Transverse colon (tissue), 4 donors: ENCODE measurements at regions not wholly inside any gene's neighbourhood (a gene's known extent, or its start where the extent isn't known, plus 50 kb on each side); places are given as distances from the start of the nearest gene placed in this dataset.
"Not testable (repeated sequence)": the region's sequence is repeated elsewhere in the genome, so short reads cannot be mapped to it uniquely, and the experiment has no call there.

Source experiments
- DNase-seq: peaks from one replicate; pipeline ENCODE4 v3.0.0-alpha.2; 2019
- H3K27ac ChIP-seq, 4 donors: fragments of 200-600 bp; sonication (generic); 2 replicates each; pipeline ENCODE4 v1.5.1; 2016 to 2018; ENCODE audit warnings: inconsistent platforms in 4 of 4
- H3K27me3 ChIP-seq: fragments of 200-600 bp; sonication (generic); 2 replicates; pipeline ENCODE4 v1.5.1; 2017; ENCODE audit warnings: inconsistent platforms
- H3K36me3 ChIP-seq, 4 donors: fragments of 200-600 bp; sonication (generic); 2 replicates each; pipeline ENCODE4 v1.5.1; 2017 to 2019; ENCODE audit warnings: inconsistent platforms in 4 of 4
- H3K4me1 ChIP-seq, 4 donors: fragments of 200-600 bp; sonication (generic); 2 replicates each; pipeline ENCODE4 v1.5.1; 2017 to 2020; ENCODE audit warnings: inconsistent platforms in 4 of 4
- H3K4me3 ChIP-seq, 4 donors: fragments of 200-600 bp; sonication (generic); 1 replicate in 1 of 4; 2 replicates in 3 of 4; pipeline versions ENCODE4 v1.5.1 to v1.6.1; 2017 to 2019; ENCODE audit warnings: inconsistent platforms in 4 of 4
- H3K9me3 ChIP-seq, 2 donors: fragments of 200-600 bp; sonication (generic); 2 replicates each; pipeline ENCODE4 v1.5.1; 2017 to 2019; ENCODE audit warnings: inconsistent platforms in 2 of 2
- EP300 ChIP-seq: sonication (generic); formaldehyde crosslinking; IDR thresholded peaks from one replicate; pipeline ENCODE4 v1.6.1; 2017; ENCODE audit warnings: antibody characterized with exemption, low read depth
- POLR2A ChIP-seq: fragments of 450-650 bp; IDR thresholded peaks from one replicate; pipeline ENCODE4 v1.6.1; 2016; ENCODE audit warnings: antibody characterized with exemption, mild to moderate bottlenecking, moderate library complexity
- POLR2AphosphoS5 ChIP-seq, 3 donors: sonication (generic); formaldehyde crosslinking; IDR thresholded peaks; one replicate each; pipeline ENCODE4 v1.6.1; 2016; ENCODE audit warnings: antibody characterized with exemption in 3 of 3
- WGBS, 2 donors: methylation state at CpG; one replicate each; pipeline ENCODE4 v1.1.5; 2018; ENCODE audit warnings: low coverage in 1 of 2; 5-methylcytosine and 5-hydroxymethylcytosine counted together
- in situ Hi-C, 4 donors: fragments of 200-750 bp; cut with MboI; loops; one replicate each; pipeline versions ENCODE4 v1.15.0 to v1.15.1; 2017; ENCODE audit warnings: low sequenced_read_pairs in 3 of 4, low pct_ligation_motif_present in 1 of 4, low pct_unique_long_range_greater_than_20kb in 1 of 4
- intact Hi-C: fragments of 100-400 bp; cut with DNase I; formaldehyde crosslinking; loops from one replicate; pipeline ENCODE4 v1.15.1; 2023; ENCODE audit warnings: low total_unique reads
- TF ChIP-seq, protein P1 (sequence below), 5 experiments: fragments of 200-600 bp in 3 of 5; fragments of 450-650 bp in 2 of 5; sonication (generic) in 3 of 5; IDR thresholded peaks; 1 replicate in 2 of 5; 2 replicates in 3 of 5; pipeline ENCODE4 v1.5.1; 2016 to 2017; ENCODE audit warnings: antibody characterized with exemption in 5 of 5, inconsistent platforms in 3 of 5, mild to moderate bottlenecking in 2 of 5, moderate library complexity in 1 of 5

GRCh38 chr3:48101301-48101650 is 85.1 kb upstream of the MAP4 start:
- in situ Hi-C loops, H3K9me3 ChIP-seq, H3K36me3 ChIP-seq, intact Hi-C loops, H3K4me1 ChIP-seq, H3K4me3 ChIP-seq, H3K27ac ChIP-seq, H3K27me3 ChIP-seq, DNase-seq: not testable (repeated sequence)
- WGBS, 2 donors, result 96% methylated on average over 2 of the region's 2 CpGs; no CpG with 5 or more reads in 1 of the 2 donors

DNA sequence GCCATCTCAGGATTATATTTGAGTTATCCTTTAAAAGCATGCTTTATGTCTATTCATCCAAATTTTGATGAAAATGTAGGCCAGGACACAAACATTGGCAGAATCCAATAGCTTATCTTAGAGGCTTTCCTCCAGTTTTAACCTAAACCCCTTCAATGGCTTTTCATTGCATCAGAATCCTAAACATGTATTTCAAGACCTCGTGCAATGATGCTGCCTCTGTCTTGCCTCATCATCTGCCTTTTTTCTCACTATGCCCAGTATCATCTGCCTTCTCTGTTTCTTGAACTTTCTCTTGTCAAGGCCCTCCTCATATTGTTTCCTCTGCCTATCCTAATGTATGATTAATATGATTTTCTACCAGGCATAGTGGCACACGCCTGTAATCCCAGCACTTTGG is 76.1 kb upstream of the MAP4 start:
- TF ChIP-seq EP300, result no peak
- no peak for TF ChIP-seq POLR2AphosphoS5 (IDR thresholded peaks at IDR 0.05)
- TF ChIP-seq POLR2A, result no peak
- TF ChIP-seq, protein P1, sequence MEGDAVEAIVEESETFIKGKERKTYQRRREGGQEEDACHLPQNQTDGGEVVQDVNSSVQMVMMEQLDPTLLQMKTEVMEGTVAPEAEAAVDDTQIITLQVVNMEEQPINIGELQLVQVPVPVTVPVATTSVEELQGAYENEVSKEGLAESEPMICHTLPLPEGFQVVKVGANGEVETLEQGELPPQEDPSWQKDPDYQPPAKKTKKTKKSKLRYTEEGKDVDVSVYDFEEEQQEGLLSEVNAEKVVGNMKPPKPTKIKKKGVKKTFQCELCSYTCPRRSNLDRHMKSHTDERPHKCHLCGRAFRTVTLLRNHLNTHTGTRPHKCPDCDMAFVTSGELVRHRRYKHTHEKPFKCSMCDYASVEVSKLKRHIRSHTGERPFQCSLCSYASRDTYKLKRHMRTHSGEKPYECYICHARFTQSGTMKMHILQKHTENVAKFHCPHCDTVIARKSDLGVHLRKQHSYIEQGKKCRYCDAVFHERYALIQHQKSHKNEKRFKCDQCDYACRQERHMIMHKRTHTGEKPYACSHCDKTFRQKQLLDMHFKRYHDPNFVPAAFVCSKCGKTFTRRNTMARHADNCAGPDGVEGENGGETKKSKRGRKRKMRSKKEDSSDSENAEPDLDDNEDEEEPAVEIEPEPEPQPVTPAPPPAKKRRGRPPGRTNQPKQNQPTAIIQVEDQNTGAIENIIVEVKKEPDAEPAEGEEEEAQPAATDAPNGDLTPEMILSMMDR (IDR thresholded peaks at IDR 0.05), result no peak
- H3K27me3 ChIP-seq, result no peaks in the 10 kb centered on the region
- 40 to 71% methylated on average over 1 to 2 of the region's 2 CpGs for WGBS, 2 donors
- intact Hi-C loops, result no loop called here
- H3K4me3 ChIP-seq, result no peak overlapping the region
- in situ Hi-C loops, result no loop called here
- H3K9me3 ChIP-seq, result no peaks in the 10 kb centered on the region
- H3K27ac ChIP-seq, result no peak overlapping the region
- peaks cover 0 to 10% (median 5%) of the 10 kb centered on the region in 4 donors for H3K4me1 ChIP-seq
- no peak for DNase-seq
- H3K36me3 ChIP-seq, result no peaks in the 10 kb centered on the region

DNA sequence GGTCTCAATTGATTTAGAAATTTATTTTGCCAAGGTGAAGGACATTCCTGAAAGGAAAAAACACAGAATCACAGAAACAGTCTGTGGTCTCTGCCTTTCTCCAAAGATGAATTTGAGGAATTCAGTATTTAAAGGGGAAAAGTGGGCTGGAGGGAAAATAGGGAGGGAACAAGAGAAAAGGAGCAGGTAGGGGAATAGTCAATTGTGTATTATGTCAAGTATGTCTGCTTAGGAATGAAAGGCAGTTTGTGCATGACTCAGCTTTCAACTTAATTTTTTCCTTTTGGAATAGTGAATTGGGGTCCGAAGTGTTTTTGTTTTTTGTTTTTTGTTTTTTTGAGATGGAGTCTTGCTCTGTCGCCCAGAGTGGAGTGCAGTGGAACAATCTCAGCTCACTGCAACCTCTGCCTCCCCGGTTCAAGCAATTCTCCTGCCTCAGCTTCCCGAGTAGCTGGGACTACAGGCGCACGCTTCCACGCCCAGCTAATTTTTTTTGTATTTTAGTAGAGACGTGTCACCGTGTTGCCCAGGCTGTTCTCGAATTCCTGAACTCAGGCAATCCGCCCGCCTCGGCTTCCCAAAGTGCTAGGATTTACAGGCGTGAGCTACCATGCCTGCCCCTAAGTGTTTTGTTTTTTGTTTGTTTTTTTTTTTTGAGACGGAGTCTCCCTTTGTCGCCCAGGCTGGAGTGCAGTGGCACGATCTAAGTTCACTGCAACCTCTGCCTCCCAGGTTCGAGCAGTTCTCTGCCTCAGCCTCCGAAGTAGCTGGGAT is 74.1 kb upstream of the MAP4 start:
- H3K9me3 ChIP-seq, result no peaks in the 10 kb centered on the region
- H3K4me3 ChIP-seq, result no peak overlapping the region
- no peak for DNase-seq
- 93 to 95% methylated on average over 15 to 19 of the region's 19 CpGs for WGBS, 2 donors
- no peaks in the 10 kb centered on the region for H3K27me3 ChIP-seq
- H3K27ac ChIP-seq, result peak overlapping the region in 2 of 4 donors; percentile 94 to 97
- TF ChIP-seq POLR2A, result no peak
- TF ChIP-seq POLR2AphosphoS5 (IDR thresholded peaks at IDR 0.05), result no peak
- no peak for TF ChIP-seq EP300
- TF ChIP-seq, protein P1 (IDR thresholded peaks at IDR 0.05), result no peak
- peaks cover 10 to 27% (median 18%) of the 10 kb centered on the region in 4 donors for H3K4me1 ChIP-seq
- intact Hi-C loops, result no loop called here
- H3K36me3 ChIP-seq, result no peaks in the 10 kb centered on the region
- in situ Hi-C loops, result no loop called here

GRCh38 chr3:48088749-48089466 is 72.7 kb upstream of the MAP4 start:
- intact Hi-C loops (loop anchor here (5.0 kb wide), 1 partner anchor 77 kb away; no protein-coding TSS in a partner anchor), in situ Hi-C loops (no loop called here)
- H3K9me3 ChIP-seq, result no peaks in the 10 kb centered on the region
- H3K27ac ChIP-seq, result peak overlapping the region; percentile 94 to 98 (median 97)
- H3K4me1 ChIP-seq, result peaks cover 10 to 35% (median 18%) of the 10 kb centered on the region in 4 donors
- peak overlapping the region; percentile 75 to 96 (median 83) for H3K4me3 ChIP-seq
- TF ChIP-seq EP300, result no peak
- TF ChIP-seq, protein P1 (IDR thresholded peaks at IDR 0.05), result peak in 2 of 5 experiments; percentile 0 to 37
- TF ChIP-seq POLR2A, result peak; percentile 92
- peak; percentile 94 to 97 (median 95) for TF ChIP-seq POLR2AphosphoS5 (IDR thresholded peaks at IDR 0.05)
- no peaks in the 10 kb centered on the region for H3K36me3 ChIP-seq
- DNase-seq, result peak; percentile 98
- H3K27me3 ChIP-seq, result no peaks in the 10 kb centered on the region
- WGBS, 2 donors, result 1% methylated on average over 47 of the region's 79 CpGs; no CpG with 5 or more reads in 1 of the 2 donors
